Heart right ventricle (tissue), 16 donors: ENCODE measurements at regions not wholly inside any gene's neighbourhood (a gene's known extent, or its start where the extent isn't known, plus 50 kb on each side); places are given as distances from the start of the nearest gene placed in this dataset.
A peak's percentile ranks its signal among the peaks of the same experiment; 100 is the strongest.
"Not testable (repeated sequence)": the region's sequence is repeated elsewhere in the genome, so short reads cannot be mapped to it uniquely, and the experiment has no call there.

Experiments
- ATAC-seq, 8 donors: fragments of 200-7000 bp; cut with Tn5 transposase; one replicate each; pipeline ENCODE4 v1.9.1; 2020; ENCODE audit warnings: mild to moderate bottlenecking in 8 of 8, moderate library complexity in 8 of 8, moderate number of reproducible peaks in 1 of 8
- DNase-seq, 2 donors: peaks; one replicate each; pipeline ENCODE4 v3.0.0-alpha.2; 2020
- H3K27ac ChIP-seq, 10 donors: fragments of 200-600 bp; sonication (generic) in 2 of 10; one replicate each; pipeline versions ENCODE4 v1.5.0 to v1.8.0; 2020 to 2022; ENCODE audit warnings: mild to moderate bottlenecking in 3 of 10
- H3K27me3 ChIP-seq, 7 donors: fragments of 200-600 bp; one replicate each; pipeline ENCODE4 v1.8.0; 2021 to 2022; ENCODE audit warnings: mild to moderate bottlenecking in 2 of 7
- H3K36me3 ChIP-seq, 9 donors: fragments of 200-600 bp; sonication (generic) in 1 of 9; one replicate each; pipeline versions ENCODE4 v1.5.0 to v1.8.0; 2020 to 2022; ENCODE audit warnings: mild to moderate bottlenecking in 2 of 9
- H3K4me1 ChIP-seq, 9 donors: fragments of 200-600 bp; sonication (generic) in 1 of 9; one replicate each; pipeline versions ENCODE4 v1.5.0 to v1.8.0; 2020 to 2022; ENCODE audit warnings: mild to moderate bottlenecking in 4 of 9
- H3K4me3 ChIP-seq, 10 donors: fragments of 200-600 bp; sonication (generic) in 2 of 10; one replicate each; pipeline versions ENCODE4 v1.5.0 to v1.8.0; 2020 to 2022; ENCODE audit warnings: mild to moderate bottlenecking in 7 of 10, moderate library complexity in 2 of 10
- H3K9me3 ChIP-seq, 11 donors: fragments of 200-600 bp in 10 of 11; sonication (generic) in 2 of 11; one replicate each; pipeline versions ENCODE4 v1.5.0 to v1.8.0; 2013 to 2022; ENCODE audit warnings: mild to moderate bottlenecking in 2 of 11, control low read depth in 1 of 11, moderate library complexity in 1 of 11
- CTCF ChIP-seq, 9 donors: fragments of 200-600 bp; sonication (generic) in 2 of 9; IDR thresholded peaks; one replicate each; pipeline versions ENCODE4 v1.5.0 to v1.8.0; 2021 to 2022; ENCODE audit warnings: antibody characterized with exemption in 9 of 9, mild to moderate bottlenecking in 5 of 9, moderate library complexity in 1 of 9
- WGBS, 2 donors: extraction: QIAGEN DNeasy Blood & Tissue Kit; methylation state at CpG; one replicate each; pipeline ENCODE4 v1.1.7; 2013; ENCODE audit warnings: inconsistent platforms in 1 of 2; 5-methylcytosine and 5-hydroxymethylcytosine counted together
- intact Hi-C, 10 donors: fragments of 100-400 bp; cut with DNase I; formaldehyde crosslinking; loops; one replicate each; pipeline versions ENCODE4 v1.11.1 to v1.14.2; 2022
- donor health status: Arrhythmogenic right ventricular cardiomyopathy.
- donor health status: ischemic (EF 13 %, LVEDD 7.1; RV severe dilation, severe dysfunction).
- donor health status: healthy with polysubstance abuse.
- donor health status: DM: no; HTN: yes; CAD: no.
- donor health status: DM: no; HTN: no; CAD: no.
- donor health status: ischemic (EF 25% LVEDD 6.9; RV normal size, moderate dysfunction).
- donor health status: ischemic (EF 25% LVEDD 5.7; RV mildly dilated, moderate dysfunction).
- donor health status: healthy.
- donor health status: DM: yes; HTN: yes; CAD: no.
- donor health status: Ischemic cardiomyopathy.
- donor health status: ischemic (EF 35%, LVEDD 5.7; RV mildly dilated, moderate dysfunction).
- donor health status: nonischemic (EF 11% LVEDD 7.7; RV severe dilation, severe dysfunction).
- donor health status: DM: yes; HTN: yes; CAD: no.
- donor health status: PGD.
- donor health status: ischemic (EF 29% LVEDD 5.4; RV normal size, mild dysfunction).
- donor health status: nonischemic (EF 23%, LVEDD 6.1; RV moderate dilation, normal function).

DNA sequence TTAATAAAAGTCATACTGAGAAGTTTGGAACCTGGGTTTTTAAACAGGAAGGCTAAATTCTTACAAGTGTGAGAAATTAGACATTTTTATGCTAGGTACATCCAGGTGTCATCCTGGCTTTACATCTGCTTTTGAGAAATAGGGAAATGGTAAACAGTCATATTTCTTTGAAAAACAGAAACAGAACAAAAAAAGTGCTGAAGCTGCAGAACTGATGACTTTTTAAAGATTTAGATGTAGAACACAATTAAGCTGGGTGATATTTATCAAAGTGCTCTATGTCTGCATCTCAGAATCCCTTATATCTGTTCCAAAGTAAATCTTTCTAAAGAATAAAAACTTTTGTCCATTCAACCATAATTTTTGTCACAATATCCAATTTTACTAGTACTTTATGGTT is 282.9 kb upstream of the ATXN7L3B start:
- intact Hi-C loops = no loop called here

DNA sequence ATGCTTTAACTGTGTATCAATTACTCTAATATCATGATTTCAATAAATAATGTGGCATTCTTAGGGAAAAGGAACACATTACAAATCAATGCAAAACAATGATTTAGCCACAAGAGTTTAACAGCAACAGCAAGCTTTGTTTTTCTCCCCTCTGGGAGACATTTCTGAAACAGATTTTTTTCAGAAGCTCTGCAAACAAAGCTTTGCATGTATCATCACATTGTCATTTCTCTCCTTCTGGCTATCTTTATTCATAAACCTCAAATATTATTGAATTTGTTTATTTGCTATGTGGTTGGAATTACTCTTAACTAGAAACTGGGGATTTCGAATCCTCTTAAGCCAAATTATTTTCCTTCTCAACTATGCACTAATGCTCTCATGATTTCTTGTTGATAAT is 278.4 kb upstream of the ATXN7L3B start:
- ATAC-seq (no peak), DNase-seq (no peak)
- no peak for TF ChIP-seq CTCF (IDR thresholded peaks at IDR 0.05)
- Histone ChIP-seq H3K4me3 (no peak overlapping the region), H3K36me3 (no peaks in the 10 kb centered on the region), H3K9me3 (peaks cover 0 to 4% (median 0%) of the 10 kb centered on the region in 11 donors), H3K4me1 (peaks cover 0 to 6% (median 0%) of the 10 kb centered on the region in 9 donors), H3K27ac (peak overlapping the region in 1 of 10 donors; percentile 40), H3K27me3 (no peaks in the 10 kb centered on the region)
- 82 to 87% methylated on average over 1 of the region's 1 CpG for WGBS, 2 donors
- intact Hi-C loops = no loop called here

More for the DNA sequence above, 282.9 kb upstream of the ATXN7L3B start:
- Histone ChIP-seq H3K27me3 (no peaks in the 10 kb centered on the region), H3K27ac (no peak overlapping the region), H3K36me3 (no peaks in the 10 kb centered on the region), H3K4me3 (no peak overlapping the region), H3K4me1 (peaks cover 0 to 6% (median 0%) of the 10 kb centered on the region in 9 donors), H3K9me3 (peaks cover 0 to 15% (median 0%) of the 10 kb centered on the region in 11 donors)
- no peak for DNase-seq
- no peak for ATAC-seq
- no peak for TF ChIP-seq CTCF (IDR thresholded peaks at IDR 0.05)

GRCh38 chr12:74264692-74265091 is 272.9 kb upstream of the ATXN7L3B start:
- Histone ChIP-seq H3K4me3 (no peak overlapping the region), H3K27me3 (no peaks in the 10 kb centered on the region), H3K36me3 (no peaks in the 10 kb centered on the region), H3K9me3 (peaks cover 0 to 4% (median 0%) of the 10 kb centered on the region in 11 donors), H3K4me1 (no peaks in the 10 kb centered on the region), H3K27ac (no peak overlapping the region)
- intact Hi-C loops = no loop called here
- no peak for DNase-seq
- no peak for TF ChIP-seq CTCF (IDR thresholded peaks at IDR 0.05)
- 93% methylated on average over 15 of the region's 15 CpGs for WGBS, 2 donors
- no peak for ATAC-seq

DNA sequence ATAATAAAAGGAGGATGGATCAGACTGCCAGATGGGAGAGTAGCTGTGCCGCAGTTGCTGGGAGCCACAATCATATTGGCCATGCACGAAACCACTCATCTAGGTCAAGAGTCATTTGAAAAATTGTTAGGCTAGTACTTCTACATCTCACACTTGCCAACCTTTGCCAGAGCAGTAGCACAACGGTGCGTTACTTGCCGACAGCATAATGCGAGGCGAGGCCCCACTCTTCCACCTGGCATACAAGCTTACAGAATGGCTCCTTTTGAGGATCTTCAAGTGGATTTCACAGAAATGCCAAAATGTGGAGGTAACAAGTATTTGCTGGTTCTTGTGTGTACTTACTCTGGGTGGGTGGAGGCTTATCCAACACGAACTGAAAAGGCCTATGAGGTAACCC is 268.3 kb upstream of the ATXN7L3B start:
- H3K4me1 ChIP-seq, intact Hi-C loops, DNase-seq, H3K4me3 ChIP-seq, H3K27ac ChIP-seq, ATAC-seq, H3K27me3 ChIP-seq, H3K9me3 ChIP-seq, H3K36me3 ChIP-seq: not testable (repeated sequence)
- WGBS, 2 donors = 86 to 91% methylated on average over 8 of the region's 8 CpGs

- no peak for TF ChIP-seq CTCF (IDR thresholded peaks at IDR 0.05)
- Histone ChIP-seq H3K36me3 (no peaks in the 10 kb centered on the region), H3K27ac (no peak overlapping the region), H3K4me1 (no peaks in the 10 kb centered on the region), H3K27me3 (no peaks in the 10 kb centered on the region), H3K4me3 (no peak overlapping the region), H3K9me3 (peaks cover 0 to 29% (median 10%) of the 10 kb centered on the region in 11 donors)
- intact Hi-C loops = no loop called here
- DNase-seq (no peak), ATAC-seq (no peak)
- 92 to 95% methylated on average over 5 of the region's 5 CpGs for WGBS, 2 donors
Measured at GRCh38 chr12:74280156-74280655, 257.4 kb upstream of the ATXN7L3B start.

GRCh38 chr12:74281401-74282180 is 256.0 kb upstream of the ATXN7L3B start:
- H3K27me3 ChIP-seq, H3K4me3 ChIP-seq, intact Hi-C loops, H3K36me3 ChIP-seq, DNase-seq, H3K4me1 ChIP-seq, ATAC-seq, H3K27ac ChIP-seq: not testable (repeated sequence)
- H3K9me3 ChIP-seq = peaks cover 0 to 25% (median 10%) of the 10 kb centered on the region in 11 donors
- whole genome bisulfite sequencing, 2 donors = 94 to 96% methylated on average over 2 of the region's 2 CpGs
